Smooth muscle cell (in vitro differentiated cells): ENCODE measurements at regions not wholly inside any gene's neighbourhood (a gene's known extent, or its start where the extent isn't known, plus 50 kb on each side); places are given as distances from the start of the nearest gene placed in this dataset.
A peak's percentile ranks its signal among the peaks of the same experiment; 100 is the strongest.

Source experiments
- DNase-seq: peaks from one replicate; lab custom pipeline; 2025; ENCODE audit not compliant: unreplicated experiment; lab: John Stamatoyannopoulos, UW
- H2AFZ ChIP-seq: fragments of 200-600 bp; sonication (generic); 2 replicates; pipeline ENCODE4 v1.6.0; 2016; ENCODE audit warnings: antibody characterized with exemption, low read depth, mild to moderate bottlenecking
- H3F3A ChIP-seq: fragments of 200-600 bp; sonication (generic); 2 replicates; pipeline ENCODE4 v1.6.0; 2017; ENCODE audit warnings: antibody characterized with exemption, low read depth
- H3K27ac ChIP-seq: fragments of 200-600 bp; sonication (generic); 2 replicates; pipeline ENCODE4 v1.5.1; 2016; ENCODE audit warnings: low read depth, mild to moderate bottlenecking
- H3K27me3 ChIP-seq: fragments of 200-600 bp; sonication (generic); 2 replicates; pipeline ENCODE4 v1.6.1; 2016; ENCODE audit warnings: low read depth, mild to moderate bottlenecking
- H3K36me3 ChIP-seq: fragments of 200-600 bp; sonication (generic); 2 replicates; pipeline ENCODE4 v1.5.1; 2016; ENCODE audit warnings: low read depth
- H3K4me1 ChIP-seq: fragments of 200-600 bp; sonication (generic); 2 replicates; pipeline ENCODE4 v1.5.1; 2016; ENCODE audit warnings: low read depth
- H3K4me2 ChIP-seq: fragments of 200-600 bp; sonication (generic); 2 replicates; pipeline ENCODE4 v1.6.0; 2016; ENCODE audit warnings: mild to moderate bottlenecking
- H3K4me3 ChIP-seq: fragments of 200-600 bp; sonication (generic); 2 replicates; pipeline ENCODE4 v1.5.1; 2016; ENCODE audit warnings: mild to moderate bottlenecking
- H3K79me2 ChIP-seq: fragments of 200-600 bp; sonication (generic); 2 replicates; pipeline ENCODE4 v1.6.0; 2016; ENCODE audit warnings: low read depth, mild to moderate bottlenecking
- H3K9ac ChIP-seq: fragments of 200-600 bp; sonication (generic); 2 replicates; pipeline ENCODE4 v1.6.0; 2016; ENCODE audit warnings: low read depth
- H3K9me3 ChIP-seq: fragments of 200-600 bp; sonication (generic); replicated peaks from 2 replicates; pipeline ENCODE4 v1.5.1; 2016; ENCODE audit warnings: low read depth
- H4K20me1 ChIP-seq: fragments of 200-600 bp; sonication (generic); 2 replicates; pipeline ENCODE4 v1.6.0; 2016; ENCODE audit warnings: low read depth
- WGBS: methylation state at CpG from one replicate; pipeline ENCODE4 v1.1.7; 2016; ENCODE audit warnings: low lambda C conversion rate; 5-methylcytosine and 5-hydroxymethylcytosine counted together
- TF ChIP-seq, protein P1 (sequence below): fragments of 200-600 bp; sonication (generic); IDR thresholded peaks from 2 replicates; pipeline ENCODE4 v1.5.1; 2017; ENCODE audit warnings: borderline replicate concordance, mild to moderate bottlenecking, antibody characterized with exemption; ENCODE audit not compliant: insufficient read depth, poor library complexity, severe bottlenecking

DNA sequence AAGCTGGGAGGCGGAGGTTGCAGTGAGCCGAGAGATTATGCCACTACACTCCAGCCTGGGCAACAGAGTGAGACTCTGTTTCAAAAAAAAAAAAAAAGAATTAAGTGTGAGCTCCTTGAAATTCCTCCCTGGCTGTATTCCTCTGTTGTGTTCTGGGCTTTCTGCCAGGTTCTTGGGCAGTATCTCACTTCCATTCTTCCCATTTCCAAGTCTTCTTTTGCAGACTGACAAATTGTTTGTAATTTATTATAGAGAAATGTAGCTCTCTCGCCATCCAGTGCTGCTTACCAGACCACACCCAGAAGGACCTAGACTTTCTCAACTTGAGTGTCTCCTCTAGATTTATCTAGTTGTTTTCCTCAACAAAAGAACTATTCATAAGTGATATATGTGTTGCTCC lies 105.0 kb upstream of the ADGRL2 start:
- Histone ChIP-seq H2AFZ (no peak overlapping the region), H3K4me2 (no peak overlapping the region), H3K36me3 (no peaks in the 10 kb centered on the region), H3K79me2 (no peaks in the 10 kb centered on the region), H3F3A (peaks cover 4% of the 10 kb centered on the region), H3K9me3 (no peaks in the 10 kb centered on the region), H3K4me3 (no peak overlapping the region), H4K20me1 (no peaks in the 10 kb centered on the region), H3K27ac (peak overlapping the region; percentile 32), H3K9ac (no peak overlapping the region), H3K4me1 (peaks cover 11% of the 10 kb centered on the region), H3K27me3 (no peaks in the 10 kb centered on the region)
- 70% methylated on average over 3 of the region's 3 CpGs for WGBS
- TF ChIP-seq, protein P1, sequence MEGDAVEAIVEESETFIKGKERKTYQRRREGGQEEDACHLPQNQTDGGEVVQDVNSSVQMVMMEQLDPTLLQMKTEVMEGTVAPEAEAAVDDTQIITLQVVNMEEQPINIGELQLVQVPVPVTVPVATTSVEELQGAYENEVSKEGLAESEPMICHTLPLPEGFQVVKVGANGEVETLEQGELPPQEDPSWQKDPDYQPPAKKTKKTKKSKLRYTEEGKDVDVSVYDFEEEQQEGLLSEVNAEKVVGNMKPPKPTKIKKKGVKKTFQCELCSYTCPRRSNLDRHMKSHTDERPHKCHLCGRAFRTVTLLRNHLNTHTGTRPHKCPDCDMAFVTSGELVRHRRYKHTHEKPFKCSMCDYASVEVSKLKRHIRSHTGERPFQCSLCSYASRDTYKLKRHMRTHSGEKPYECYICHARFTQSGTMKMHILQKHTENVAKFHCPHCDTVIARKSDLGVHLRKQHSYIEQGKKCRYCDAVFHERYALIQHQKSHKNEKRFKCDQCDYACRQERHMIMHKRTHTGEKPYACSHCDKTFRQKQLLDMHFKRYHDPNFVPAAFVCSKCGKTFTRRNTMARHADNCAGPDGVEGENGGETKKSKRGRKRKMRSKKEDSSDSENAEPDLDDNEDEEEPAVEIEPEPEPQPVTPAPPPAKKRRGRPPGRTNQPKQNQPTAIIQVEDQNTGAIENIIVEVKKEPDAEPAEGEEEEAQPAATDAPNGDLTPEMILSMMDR, result no peak
- no peak for DNase-seq

DNA sequence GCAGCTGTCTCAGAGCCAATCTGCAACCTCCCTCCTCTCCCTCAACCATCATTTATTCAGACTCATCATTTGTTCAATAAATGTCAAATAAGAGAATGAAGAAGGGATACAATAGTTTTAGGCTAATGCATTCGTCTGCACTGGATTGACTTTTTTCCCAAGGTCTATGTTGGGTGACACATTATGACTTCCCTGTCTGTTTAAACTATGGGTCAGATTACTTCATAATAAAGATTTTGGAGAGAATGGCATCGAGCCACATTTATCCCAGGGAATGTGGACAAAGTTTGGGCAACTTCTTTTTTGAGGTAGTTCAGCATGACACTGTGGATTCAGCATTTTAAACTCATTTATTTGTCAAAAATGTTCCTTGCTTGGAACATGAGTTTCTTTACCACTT lies 107.4 kb upstream of the ADGRL2 start:
- no peaks in the 10 kb centered on the region for H3K36me3 ChIP-seq
- H3K4me3 ChIP-seq, result no peak overlapping the region
- WGBS, result 92% methylated on average over 2 of the region's 2 CpGs
- H3F3A ChIP-seq, result peaks cover 8% of the 10 kb centered on the region
- H3K4me2 ChIP-seq, result no peak overlapping the region
- H3K27ac ChIP-seq, result no peak overlapping the region
- H3K4me1 ChIP-seq, result peaks cover 18% of the 10 kb centered on the region
- no peaks in the 10 kb centered on the region for H3K27me3 ChIP-seq
- no peak overlapping the region for H3K9ac ChIP-seq
- no peaks in the 10 kb centered on the region for H4K20me1 ChIP-seq
- no peaks in the 10 kb centered on the region for H3K79me2 ChIP-seq
- TF ChIP-seq, protein P1, result no peak
- no peak overlapping the region for H2AFZ ChIP-seq
- DNase-seq, result no peak
- H3K9me3 ChIP-seq, result no peaks in the 10 kb centered on the region

DNA sequence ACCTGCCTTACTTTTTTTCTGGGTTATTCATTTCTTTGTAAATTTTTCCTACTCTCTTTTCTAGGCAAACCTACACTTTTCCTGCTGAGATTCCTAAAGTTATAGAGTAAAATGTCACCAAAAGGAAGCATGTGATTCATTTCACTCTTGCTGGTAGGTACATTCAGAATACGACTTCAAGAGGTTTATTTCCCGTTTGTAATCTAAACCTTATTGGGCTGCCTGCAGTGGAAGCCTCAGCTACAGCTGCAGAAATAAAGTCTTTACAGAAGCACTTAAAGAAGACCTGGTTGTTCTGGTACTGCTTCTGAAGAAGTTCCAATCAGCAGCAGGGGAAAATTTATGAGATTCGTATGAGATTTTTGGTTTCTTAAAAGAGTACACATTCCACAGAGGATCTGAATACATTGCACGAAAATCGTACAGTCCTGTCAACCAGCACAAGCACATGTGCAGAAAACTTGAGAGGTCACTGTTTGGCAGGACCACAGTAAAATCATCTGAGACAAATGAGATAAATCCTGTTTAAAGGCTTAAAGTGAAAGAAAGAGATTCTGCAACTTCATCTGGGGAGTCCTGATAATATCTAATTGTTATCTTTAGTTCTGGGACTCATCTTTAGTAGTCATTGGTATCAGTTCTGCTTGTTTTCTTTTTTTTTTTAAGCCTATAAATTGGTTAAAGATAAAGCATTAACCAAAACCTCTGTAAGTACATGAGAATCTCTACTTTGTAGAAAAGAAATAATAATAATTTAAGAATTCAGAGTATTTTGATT lies 109.9 kb upstream of the ADGRL2 start:
- WGBS, result 19% methylated on average over 5 of the region's 5 CpGs
- Histone ChIP-seq H2AFZ (peak overlapping the region; percentile 86), H3K4me2 (peak overlapping the region; percentile 77), H3K9ac (no peak overlapping the region), H3K27ac (peak overlapping the region; percentile 34), H3K4me3 (no peak overlapping the region), H4K20me1 (no peaks in the 10 kb centered on the region), H3K79me2 (no peaks in the 10 kb centered on the region), H3K36me3 (no peaks in the 10 kb centered on the region), H3K9me3 (no peaks in the 10 kb centered on the region), H3K27me3 (no peaks in the 10 kb centered on the region), H3K4me1 (peaks cover 18% of the 10 kb centered on the region), H3F3A (peaks cover 8% of the 10 kb centered on the region)
- TF ChIP-seq, protein P1, result no peak
- no peak for DNase-seq

DNA sequence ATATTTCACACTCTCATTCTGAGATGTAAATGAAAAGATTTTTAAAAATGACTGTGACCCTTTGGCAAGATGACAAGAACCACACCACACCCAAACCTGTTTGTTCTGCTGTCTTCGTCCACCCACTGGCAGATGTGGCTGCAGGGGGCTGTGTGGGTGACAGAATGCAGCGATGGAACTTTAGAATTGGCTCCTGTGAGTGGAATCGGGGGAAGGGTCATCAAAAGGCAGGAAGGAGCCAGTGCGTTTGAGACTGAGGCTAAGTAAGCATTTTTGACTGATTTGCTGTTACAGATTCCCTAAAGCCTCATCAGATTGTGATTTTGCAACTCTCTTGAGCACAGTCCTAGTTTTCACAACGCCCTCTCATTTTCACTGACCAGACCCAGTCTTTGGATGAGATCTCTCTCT lies 111.2 kb upstream of the ADGRL2 start:
- Histone ChIP-seq H3K4me2 (peak overlapping the region; percentile 77), H3K9ac (peak overlapping the region; percentile 3), H2AFZ (peak overlapping the region; percentile 78), H3K9me3 (no peaks in the 10 kb centered on the region), H3K79me2 (no peaks in the 10 kb centered on the region), H3K27ac (peak overlapping the region; percentile 64), H4K20me1 (no peaks in the 10 kb centered on the region), H3K4me3 (no peak overlapping the region), H3K27me3 (no peaks in the 10 kb centered on the region), H3K4me1 (peaks cover 18% of the 10 kb centered on the region), H3F3A (peaks cover 8% of the 10 kb centered on the region), H3K36me3 (no peaks in the 10 kb centered on the region)
- 2% methylated on average over 5 of the region's 5 CpGs for WGBS
- TF ChIP-seq, protein P1, result no peak
- no peak for DNase-seq
